ENCODE measurements at regions not wholly inside any gene's neighbourhood (a gene's known extent, or its start where the extent isn't known, plus 50 kb on each side); places are given as distances from the start of the nearest gene placed in this dataset.

GRCh38 chr1:199310708-199311107 lies 671.9 kb downstream of the PTPRC start:
- no peaks in the 10 kb centered on the region for H3K9me3 ChIP-seq
- intact Hi-C loops (cut with DNase I; ENCODE audit: low total_unique reads), result no loop called here
- DNase-seq, result no peak
- no peak for TF ChIP-seq CTCF (IDR thresholded peaks at IDR 0.05)
- no peak overlapping the region for H3K27ac ChIP-seq
- no peaks in the 10 kb centered on the region for H3K4me1 ChIP-seq
- no peaks in the 10 kb centered on the region for H3K27me3 ChIP-seq
- H3K36me3 ChIP-seq, result no peaks in the 10 kb centered on the region
- no peak overlapping the region for H3K4me3 ChIP-seq

- no peak for TF ChIP-seq CTCF (IDR thresholded peaks at IDR 0.05)
- Histone ChIP-seq H3K9me3 (no peaks in the 10 kb centered on the region), H3K27me3 (no peaks in the 10 kb centered on the region), H3K36me3 (no peaks in the 10 kb centered on the region), H3K4me3 (no peak overlapping the region), H3K4me1 (no peaks in the 10 kb centered on the region), H3K27ac (no peak overlapping the region)
- intact Hi-C loops (cut with DNase I; ENCODE audit: low total_unique reads), result no loop called here
- no peak for DNase-seq
These were observed 672.8 kb downstream of the PTPRC start for GRCh38 chr1:199311478-199312262.

- TF ChIP-seq CTCF (IDR thresholded peaks at IDR 0.05), result no peak
- no peaks in the 10 kb centered on the region for H3K36me3 ChIP-seq
- intact Hi-C loops (cut with DNase I; ENCODE audit: low total_unique reads), result no loop called here
These were observed 673.8 kb downstream of the PTPRC start for GRCh38 chr1:199312626-199313025.

GRCh38 chr1:199313444-199313843 lies 674.6 kb downstream of the PTPRC start:
- H3K36me3 ChIP-seq, result no peaks in the 10 kb centered on the region
- no peaks in the 10 kb centered on the region for H3K9me3 ChIP-seq
- no peak for DNase-seq
- no peaks in the 10 kb centered on the region for H3K27me3 ChIP-seq
- no peaks in the 10 kb centered on the region for H3K4me1 ChIP-seq
- H3K4me3 ChIP-seq, result no peak overlapping the region
- no peak for TF ChIP-seq CTCF (IDR thresholded peaks at IDR 0.05)
- intact Hi-C loops (cut with DNase I; ENCODE audit: low total_unique reads), result no loop called here
- no peak overlapping the region for H3K27ac ChIP-seq

More at GRCh38 chr1:199312626-199313025, 673.8 kb downstream of the PTPRC start:
- H3K4me3 ChIP-seq, result no peak overlapping the region
- no peaks in the 10 kb centered on the region for H3K9me3 ChIP-seq
- DNase-seq, result no peak
- H3K4me1 ChIP-seq, result no peaks in the 10 kb centered on the region
- H3K27me3 ChIP-seq, result no peaks in the 10 kb centered on the region
- no peak overlapping the region for H3K27ac ChIP-seq

GRCh38 chr1:199319341-199319740 lies 680.5 kb downstream of the PTPRC start:
- intact Hi-C loops (cut with DNase I; ENCODE audit: low total_unique reads), result no loop called here
- DNase-seq, result no peak
- no peaks in the 10 kb centered on the region for H3K4me1 ChIP-seq
- no peak for TF ChIP-seq CTCF (IDR thresholded peaks at IDR 0.05)
- no peak overlapping the region for H3K27ac ChIP-seq
- no peaks in the 10 kb centered on the region for H3K27me3 ChIP-seq
- H3K4me3 ChIP-seq, result no peak overlapping the region
- no peaks in the 10 kb centered on the region for H3K36me3 ChIP-seq
- H3K9me3 ChIP-seq, result no peaks in the 10 kb centered on the region

Data from tibial artery (tissue), 4 donors.